ENCODE measurements at regions not wholly inside any gene's neighbourhood (a gene's known extent, or its start where the extent isn't known, plus 50 kb on each side); places are given as distances from the start of the nearest gene placed in this dataset.

- H3K9ac ChIP-seq (ENCODE audit: insufficient read depth in 1 of 2, low read depth in 2 of 2, low read length in 2 of 2) = no peak overlapping the region
- DNase-seq (ENCODE audit: extremely low read depth in 1 of 4, low spot score in 3 of 4) (no peak), FAIRE-seq (no peak), ATAC-seq (peak; percentile 43; the same call in 1 of the 3 replicates)
- no peaks in the 10 kb centered on the region for H3K4me1 ChIP-seq (replicated peaks in 1 of 2; ENCODE audit: control insufficient read depth in 2 of 2, insufficient read depth in 2 of 2, low read length in 2 of 2)
- ChIA-PET POLR2A (no interaction called here), CTCF (ENCODE audit: low intra/inter-chr PET ratio) (no interaction called here)
- H3K9me3 ChIP-seq (replicated peaks; ENCODE audit: control insufficient read depth, insufficient read depth, low read depth, low read length) = no peaks in the 10 kb centered on the region
- no peak overlapping the region for H3K27ac ChIP-seq (ENCODE audit: extremely low read depth, low read depth, low read length)
- in situ Hi-C loops (cut with MboI) = no loop called here
- no peak overlapping the region for H3K4me3 ChIP-seq
- no peak overlapping the region for H3K4me2 ChIP-seq (ENCODE audit: insufficient read depth, low read length)
- TF ChIP-seq POLR2AphosphoS2 (IDR thresholded peaks at IDR 0.05; ENCODE audit: low read length) (no peak), ZNF311 (CRISPR knock-in tag; IDR thresholded peaks at IDR 0.05) (no peak), ESRRB (CRISPR knock-in tag; IDR thresholded peaks at IDR 0.05; ENCODE audit: borderline replicate concordance) (no peak), GTF3C2 (IDR thresholded peaks at IDR 0.05; ENCODE audit: borderline replicate concordance, extremely low read depth, insufficient read length) (no peak)
- TF ChIP-seq, protein P1, sequence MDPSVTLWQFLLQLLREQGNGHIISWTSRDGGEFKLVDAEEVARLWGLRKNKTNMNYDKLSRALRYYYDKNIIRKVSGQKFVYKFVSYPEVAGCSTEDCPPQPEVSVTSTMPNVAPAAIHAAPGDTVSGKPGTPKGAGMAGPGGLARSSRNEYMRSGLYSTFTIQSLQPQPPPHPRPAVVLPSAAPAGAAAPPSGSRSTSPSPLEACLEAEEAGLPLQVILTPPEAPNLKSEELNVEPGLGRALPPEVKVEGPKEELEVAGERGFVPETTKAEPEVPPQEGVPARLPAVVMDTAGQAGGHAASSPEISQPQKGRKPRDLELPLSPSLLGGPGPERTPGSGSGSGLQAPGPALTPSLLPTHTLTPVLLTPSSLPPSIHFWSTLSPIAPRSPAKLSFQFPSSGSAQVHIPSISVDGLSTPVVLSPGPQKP (CRISPR knock-in tag; IDR thresholded peaks at IDR 0.05) = no peak
- peaks cover 2 to 36% of the 10 kb centered on the region in 2 experiments; a peak in 3 of 5 replicates for H3K27me3 ChIP-seq (ENCODE audit: control insufficient read depth in 2 of 2, insufficient read depth in 2 of 2, low read length in 2 of 2)
- no peaks in the 10 kb centered on the region for H3K79me2 ChIP-seq (ENCODE audit: control insufficient read depth, insufficient read depth, low read length)
- no peak overlapping the region for H2AFZ ChIP-seq (ENCODE audit: low read depth, low read length)
- BruUV-seq (replicated peaks) = no TSS peak
- 0% methylated on average over 4 of the region's 22 CpGs for WGBS (ENCODE audit: insufficient coverage, low coverage, missing lambda C conversion rate)
- H4K20me1 ChIP-seq (replicated peaks; ENCODE audit: control insufficient read depth, insufficient read depth, low read length) = 0 out of 2 replicates have a peak, but pooled peaks cover 4% of the 10 kb centered on the region
- H3K36me3 ChIP-seq (ENCODE audit: control insufficient read depth, insufficient read depth, low read length) = no peaks in the 10 kb centered on the region
- H3K9me1 ChIP-seq (ENCODE audit: control insufficient read depth, insufficient read depth, low read length) = no peaks in the 10 kb centered on the region
- intact Hi-C loops (cut with micrococcal nuclease) = no loop called here
Observed at GRCh38 chr2:239717706-239718105, 307.4 kb downstream of the NDUFA10 start.
